ENCODE measurements at regions not wholly inside any gene's neighbourhood (a gene's known extent, or its start where the extent isn't known, plus 50 kb on each side); places are given as distances from the start of the nearest gene placed in this dataset.
"Not testable (repeated sequence)": the region's sequence is repeated elsewhere in the genome, so short reads cannot be mapped to it uniquely, and the experiment has no call there.

GRCh38 chr6:139882977-139883728 is 508.7 kb upstream of the CITED2 start:
- H3K36me3 ChIP-seq, result no peaks in the 10 kb centered on the region
- H3K4me3 ChIP-seq, result no peak overlapping the region
- H3K27me3 ChIP-seq (ENCODE audit: low read depth), result no peaks in the 10 kb centered on the region
- no peak for TF ChIP-seq CTCF (IDR thresholded peaks at IDR 0.05)
- DNase-seq (no peak), ATAC-seq (no peak)
- intact Hi-C loops (cut with DNase I), result no loop called here
- H3K9me3 ChIP-seq, result no peaks in the 10 kb centered on the region
- no peak overlapping the region for H3K27ac ChIP-seq
- peaks cover 17% of the 10 kb centered on the region for H3K4me1 ChIP-seq

GRCh38 chr6:139882234-139882633 is 507.8 kb upstream of the CITED2 start:
- intact Hi-C loops (cut with DNase I), result no loop called here
- Histone ChIP-seq H3K9me3 (no peaks in the 10 kb centered on the region), H3K27me3 (ENCODE audit: low read depth) (no peaks in the 10 kb centered on the region), H3K4me3 (no peak overlapping the region), H3K4me1 (peaks cover 17% of the 10 kb centered on the region), H3K36me3 (no peaks in the 10 kb centered on the region), H3K27ac (no peak overlapping the region)
- peak in 1 of 2 donors; percentile 15 for ATAC-seq
- no peak for DNase-seq
- TF ChIP-seq CTCF (IDR thresholded peaks at IDR 0.05), result no peak

GRCh38 chr6:139881728-139882211 is 507.3 kb upstream of the CITED2 start:
- Histone ChIP-seq H3K27me3 (ENCODE audit: low read depth) (no peaks in the 10 kb centered on the region), H3K9me3 (no peaks in the 10 kb centered on the region), H3K4me1 (peaks cover 17% of the 10 kb centered on the region), H3K27ac (no peak overlapping the region), H3K4me3 (no peak overlapping the region), H3K36me3 (no peaks in the 10 kb centered on the region)
- intact Hi-C loops (cut with DNase I), result no loop called here
- peak; percentile 66 for TF ChIP-seq CTCF (IDR thresholded peaks at IDR 0.05)
- DNase-seq (no peak), ATAC-seq (peak; percentile 59 to 78)

DNA sequence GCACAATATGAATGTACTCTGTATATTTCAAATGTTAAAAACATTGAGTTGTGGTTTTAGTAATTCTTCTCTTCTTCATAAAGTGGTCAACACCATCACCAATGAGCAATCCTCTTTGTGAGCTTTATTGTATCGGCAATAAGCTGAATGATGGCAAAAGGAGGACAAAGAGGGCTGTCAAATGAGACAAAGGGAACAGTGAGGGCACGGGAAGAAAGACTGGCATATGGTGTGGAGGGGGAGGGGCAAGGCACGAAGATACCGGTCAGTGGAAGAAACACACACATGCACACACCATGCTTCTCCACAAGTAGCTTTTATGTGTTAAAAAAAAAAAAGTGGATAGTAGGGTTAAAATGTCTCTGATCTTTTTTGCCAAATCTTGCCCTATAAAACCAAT is 506.8 kb upstream of the CITED2 start:
- H3K4me1 ChIP-seq, result peaks cover 17% of the 10 kb centered on the region
- TF ChIP-seq CTCF (IDR thresholded peaks at IDR 0.05), result no peak
- no peak overlapping the region for H3K27ac ChIP-seq
- H3K27me3 ChIP-seq (ENCODE audit: low read depth), result no peaks in the 10 kb centered on the region
- DNase-seq (no peak), ATAC-seq (no peak)
- H3K36me3 ChIP-seq, result no peaks in the 10 kb centered on the region
- no peaks in the 10 kb centered on the region for H3K9me3 ChIP-seq
- intact Hi-C loops (cut with DNase I), result no loop called here
- H3K4me3 ChIP-seq, result no peak overlapping the region

DNA sequence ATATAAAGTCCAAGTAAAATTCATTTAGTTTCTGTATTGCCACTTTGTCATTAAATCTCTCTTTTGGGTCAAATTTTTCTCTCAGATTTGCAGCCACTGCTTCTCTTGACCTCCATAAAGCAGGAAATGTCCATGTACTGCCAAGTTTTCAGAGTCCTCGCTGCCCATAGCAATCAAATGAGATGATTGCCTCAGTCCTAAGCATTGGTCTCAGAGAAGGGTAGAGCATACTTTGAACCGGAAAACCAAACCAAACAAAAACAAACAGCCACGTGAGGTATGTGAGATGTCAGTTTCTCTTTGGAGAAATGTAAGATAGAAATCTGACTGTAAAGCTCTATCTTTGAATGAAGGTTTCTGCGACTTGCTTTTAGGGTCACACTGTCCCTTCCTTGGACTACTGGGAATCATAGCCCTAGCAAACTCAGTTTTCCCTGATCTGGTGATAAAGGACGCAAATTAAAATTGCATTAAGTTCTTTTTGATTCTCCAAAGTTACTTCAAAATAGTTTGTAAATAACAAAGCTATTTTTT is 505.4 kb upstream of the CITED2 start:
- TF ChIP-seq CTCF (IDR thresholded peaks at IDR 0.05), result no peak

DNA sequence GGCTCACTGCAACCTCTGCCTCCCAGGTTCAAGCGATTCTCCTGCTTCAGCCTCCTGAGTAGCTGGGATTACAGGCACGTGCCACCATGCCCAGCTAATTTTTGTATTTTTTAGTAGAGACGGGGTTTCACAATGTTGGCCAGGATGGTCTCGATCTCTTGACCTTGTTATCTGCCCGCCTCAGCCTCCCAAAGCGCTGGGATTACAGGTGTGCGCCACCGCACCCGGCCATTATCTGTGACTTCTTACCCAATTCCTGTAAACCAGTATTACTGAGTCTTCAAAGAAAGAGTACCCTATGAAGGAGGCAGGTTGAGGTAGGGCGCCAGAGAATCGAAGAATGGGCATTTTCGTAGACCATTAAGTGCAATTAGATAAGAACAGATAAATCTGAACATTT is 504.8 kb upstream of the CITED2 start:
- H3K27ac ChIP-seq; H3K27me3 ChIP-seq (ENCODE audit: low read depth); intact Hi-C loops (cut with DNase I); ATAC-seq; DNase-seq; H3K36me3 ChIP-seq; H3K4me3 ChIP-seq; H3K9me3 ChIP-seq: not testable (repeated sequence)
- peaks cover 17% of the 10 kb centered on the region for H3K4me1 ChIP-seq

More for the DNA sequence above, 505.4 kb upstream of the CITED2 start:
- intact Hi-C loops (cut with DNase I), result no loop called here
- DNase-seq (no peak), ATAC-seq (no peak)
- H3K27me3 ChIP-seq (ENCODE audit: low read depth), result no peaks in the 10 kb centered on the region
- no peaks in the 10 kb centered on the region for H3K36me3 ChIP-seq
- H3K27ac ChIP-seq, result no peak overlapping the region
- no peak overlapping the region for H3K4me3 ChIP-seq
- no peaks in the 10 kb centered on the region for H3K9me3 ChIP-seq
- H3K4me1 ChIP-seq, result peaks cover 17% of the 10 kb centered on the region

Measured in lower lobe of right lung (tissue), 2 donors.